Activated B cell treated with CpG ODN at 0.5 μM for 24 hours (primary cell): ENCODE measurements at regions not wholly inside any gene's neighbourhood (a gene's known extent, or its start where the extent isn't known, plus 50 kb on each side); places are given as distances from the start of the nearest gene placed in this dataset.

Experiments used
- ATAC-seq: fragments of 200-7000 bp; cut with Tn5 transposase; one replicate; pipeline ENCODE4 v1.10.0; 2021; ENCODE audit warnings: low read depth, mild to moderate bottlenecking, moderate library complexity
- CTCF ChIA-PET: fragments of 350-600 bp; sonication (Branson Sonifier 250); formaldehyde crosslinking; loops from one replicate; lab custom pipeline; 2021; ENCODE audit warnings: antibody characterized with exemption; lab: Charles Lee
- POLR2A ChIA-PET: fragments of 350-600 bp; sonication (Branson Sonifier 250); formaldehyde crosslinking; loops from one replicate; lab custom pipeline; 2021; ENCODE audit warnings: antibody characterized with exemption; lab: Charles Lee
- DNase-seq: peaks from one replicate; pipeline ENCODE4 v3.0.0; 2022
- H3K27ac Mint-ChIP-seq: one replicate; pipeline ENCODE4 v1.8.0; 2020; ENCODE audit warnings: mixed read lengths
- H3K27me3 Mint-ChIP-seq: one replicate; pipeline ENCODE4 v1.8.0; 2021; ENCODE audit warnings: mixed read lengths
- H3K36me3 Mint-ChIP-seq: one replicate; pipeline ENCODE4 v1.8.0; 2021; ENCODE audit warnings: low read depth, mixed read lengths
- H3K4me1 Mint-ChIP-seq: one replicate; pipeline ENCODE4 v1.8.0; 2021; ENCODE audit warnings: mixed read lengths
- H3K4me3 Mint-ChIP-seq: one replicate; pipeline ENCODE4 v1.8.0; 2020; ENCODE audit warnings: mild to moderate bottlenecking, mixed read lengths
- H3K9me3 Mint-ChIP-seq: one replicate; pipeline ENCODE4 v1.8.0; 2020; ENCODE audit warnings: mixed read lengths
- intact Hi-C: fragments of 100-400 bp; cut with micrococcal nuclease; formaldehyde crosslinking; loops from one replicate; pipeline ENCODE4 v1.15.1; 2024
- TF ChIP-seq, protein P1 (sequence below): fragments of 200-600 bp; IDR thresholded peaks from one replicate; pipeline ENCODE4 v1.8.0; 2022; ENCODE audit warnings: antibody characterized with exemption, mild to moderate bottlenecking

GRCh38 chr1:18560692-18561091 is 70.0 kb upstream of the PAX7 start:
- Mint-ChIP-seq H3K27ac (no peak overlapping the region), H3K36me3 (no peaks in the 10 kb centered on the region), H3K4me1 (no peaks in the 10 kb centered on the region), H3K27me3 (peaks cover 47% of the 10 kb centered on the region), H3K9me3 (no peaks in the 10 kb centered on the region), H3K4me3 (no peak overlapping the region)
- ATAC-seq, result no peak
- intact Hi-C loops, result no loop called here
- DNase-seq, result no peak
- ChIA-PET CTCF (interaction anchor here (1.3 kb wide), 1 partner anchor 15 kb away, joined by 3 read pairs; no protein-coding TSS in a partner anchor), POLR2A (no interaction called here)
- TF ChIP-seq, protein P1, sequence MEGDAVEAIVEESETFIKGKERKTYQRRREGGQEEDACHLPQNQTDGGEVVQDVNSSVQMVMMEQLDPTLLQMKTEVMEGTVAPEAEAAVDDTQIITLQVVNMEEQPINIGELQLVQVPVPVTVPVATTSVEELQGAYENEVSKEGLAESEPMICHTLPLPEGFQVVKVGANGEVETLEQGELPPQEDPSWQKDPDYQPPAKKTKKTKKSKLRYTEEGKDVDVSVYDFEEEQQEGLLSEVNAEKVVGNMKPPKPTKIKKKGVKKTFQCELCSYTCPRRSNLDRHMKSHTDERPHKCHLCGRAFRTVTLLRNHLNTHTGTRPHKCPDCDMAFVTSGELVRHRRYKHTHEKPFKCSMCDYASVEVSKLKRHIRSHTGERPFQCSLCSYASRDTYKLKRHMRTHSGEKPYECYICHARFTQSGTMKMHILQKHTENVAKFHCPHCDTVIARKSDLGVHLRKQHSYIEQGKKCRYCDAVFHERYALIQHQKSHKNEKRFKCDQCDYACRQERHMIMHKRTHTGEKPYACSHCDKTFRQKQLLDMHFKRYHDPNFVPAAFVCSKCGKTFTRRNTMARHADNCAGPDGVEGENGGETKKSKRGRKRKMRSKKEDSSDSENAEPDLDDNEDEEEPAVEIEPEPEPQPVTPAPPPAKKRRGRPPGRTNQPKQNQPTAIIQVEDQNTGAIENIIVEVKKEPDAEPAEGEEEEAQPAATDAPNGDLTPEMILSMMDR, result no peak

- H3K27ac Mint-ChIP-seq, result no peak overlapping the region
- no peaks in the 10 kb centered on the region for H3K4me1 Mint-ChIP-seq
- ChIA-PET POLR2A (no interaction called here), CTCF (no interaction called here)
- H3K9me3 Mint-ChIP-seq, result no peaks in the 10 kb centered on the region
- DNase-seq (no peak), ATAC-seq (no peak)
- intact Hi-C loops, result no loop called here
- H3K4me3 Mint-ChIP-seq, result no peak overlapping the region
- H3K36me3 Mint-ChIP-seq, result no peaks in the 10 kb centered on the region
- TF ChIP-seq, protein P1, result no peak
- peaks cover 42% of the 10 kb centered on the region for H3K27me3 Mint-ChIP-seq
Observed at GRCh38 chr1:18561967-18562366, 68.7 kb upstream of the PAX7 start.

- Mint-ChIP-seq H3K27me3 (peaks cover 20% of the 10 kb centered on the region), H3K27ac (no peak overlapping the region), H3K4me1 (no peaks in the 10 kb centered on the region), H3K36me3 (no peaks in the 10 kb centered on the region), H3K9me3 (no peaks in the 10 kb centered on the region), H3K4me3 (no peak overlapping the region)
- TF ChIP-seq, protein P1, result no peak
- ATAC-seq, result no peak
- intact Hi-C loops, result no loop called here
- DNase-seq, result no peak
- ChIA-PET POLR2A (no interaction called here), CTCF (no interaction called here)
Observed at GRCh38 chr1:18564676-18565075, 66.0 kb upstream of the PAX7 start.

DNA sequence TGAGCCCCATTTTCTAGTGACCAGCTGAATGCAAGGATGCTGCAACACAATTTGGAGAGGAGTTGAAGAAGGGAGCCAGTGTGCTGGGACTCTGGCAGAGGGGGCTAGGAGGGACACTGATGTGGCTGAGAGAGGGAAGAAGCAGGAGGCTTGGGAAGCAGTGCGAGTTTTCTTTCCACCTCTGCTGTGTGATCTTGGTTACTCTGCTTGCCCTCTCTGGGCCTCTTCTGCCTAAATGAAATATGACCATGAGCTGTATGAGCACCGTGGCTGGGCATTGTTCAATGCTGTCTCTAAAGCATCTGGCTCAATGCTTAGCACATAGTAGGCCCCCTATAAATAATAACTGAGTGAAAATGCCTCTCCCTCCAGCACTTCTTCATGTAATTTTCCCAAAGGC is 65.3 kb upstream of the PAX7 start:
- CTCF ChIA-PET, result no interaction called here

GRCh38 chr1:18568489-18568888 is 62.2 kb upstream of the PAX7 start:
- H3K27ac Mint-ChIP-seq, result no peak overlapping the region
- H3K4me3 Mint-ChIP-seq, result no peak overlapping the region
- DNase-seq (no peak), ATAC-seq (no peak)
- ChIA-PET POLR2A (no interaction called here), CTCF (no interaction called here)
- H3K9me3 Mint-ChIP-seq, result no peaks in the 10 kb centered on the region
- TF ChIP-seq, protein P1, result no peak
- H3K36me3 Mint-ChIP-seq, result no peaks in the 10 kb centered on the region
- intact Hi-C loops, result no loop called here
- peaks cover 19% of the 10 kb centered on the region for H3K27me3 Mint-ChIP-seq
- H3K4me1 Mint-ChIP-seq, result peaks cover 11% of the 10 kb centered on the region

More for the DNA sequence above, 65.3 kb upstream of the PAX7 start:
- DNase-seq (no peak), ATAC-seq (no peak)
- Mint-ChIP-seq H3K4me3 (no peak overlapping the region), H3K9me3 (no peaks in the 10 kb centered on the region), H3K36me3 (no peaks in the 10 kb centered on the region), H3K4me1 (no peaks in the 10 kb centered on the region), H3K27me3 (peaks cover 24% of the 10 kb centered on the region), H3K27ac (no peak overlapping the region)
- intact Hi-C loops, result no loop called here
- TF ChIP-seq, protein P1, result no peak
- POLR2A ChIA-PET, result no interaction called here
